Thyroid gland (tissue), 4 donors: ENCODE measurements at regions not wholly inside any gene's neighbourhood (a gene's known extent, or its start where the extent isn't known, plus 50 kb on each side); places are given as distances from the start of the nearest gene placed in this dataset.

Experiments
- CTCF ChIP-seq, 6 experiments: fragments of 200-600 bp in 3 of 6; fragments of 450-650 bp in 3 of 6; sonication (generic) in 3 of 6; IDR thresholded peaks; one replicate each; pipeline ENCODE4 v1.5.1; 2016 to 2019; ENCODE audit warnings: antibody characterized with exemption in 6 of 6, mild to moderate bottlenecking in 2 of 6, inconsistent platforms in 1 of 6, moderate library complexity in 1 of 6
- POLR2A ChIP-seq, 2 donors: fragments of 450-650 bp; IDR thresholded peaks; one replicate each; pipeline ENCODE4 v1.6.1; 2017; ENCODE audit warnings: antibody characterized with exemption in 2 of 2, mild to moderate bottlenecking in 2 of 2, moderate library complexity in 1 of 2

DNA sequence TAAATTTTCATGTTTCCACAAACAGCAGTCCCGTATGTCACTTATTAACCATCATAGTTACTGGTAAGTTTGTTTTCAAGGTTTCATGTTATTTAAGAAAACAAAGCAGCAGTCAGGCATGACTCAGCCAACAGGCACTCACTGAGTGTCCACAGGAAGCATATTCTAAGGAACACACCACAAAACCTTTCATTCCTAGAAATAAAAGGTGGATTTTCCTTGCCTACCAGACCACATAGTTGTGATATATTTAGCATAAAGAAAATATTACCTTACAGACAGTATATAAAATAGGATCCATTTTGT is 143.3 kb upstream of the AVPR1A start:
- no peak for TF ChIP-seq CTCF (IDR thresholded peaks at IDR 0.05)
- no peak for TF ChIP-seq POLR2A (IDR thresholded peaks at IDR 0.05)
